IMR-90 (cell line): ENCODE measurements at regions not wholly inside any gene's neighbourhood (a gene's known extent, or its start where the extent isn't known, plus 50 kb on each side); places are given as distances from the start of the nearest gene placed in this dataset.

Source experiments
- ATAC-seq: fragments of 200-7000 bp; cut with Tn5 transposase; 2 replicates; pipeline ENCODE4 v1.9.1; 2020; ENCODE audit warnings: low read depth, mild to moderate bottlenecking, moderate library complexity
- BruUV-seq: library from RNA; stranded (reverse); fragments of 400-500 nt; replicated peaks from 2 replicates; lab custom pipeline; 2021; lab: Mats Ljungman, UMichigan
- CTCF ChIA-PET: fragments of 300-600 bp; formaldehyde crosslinking; extraction: SDS; loops from one replicate; lab custom pipeline; 2021; ENCODE audit warnings: antibody characterized with exemption; lab: Yijun Ruan, JAX
- POLR2A ChIA-PET: fragments of 300-600 bp; sonication (Branson Sonifier 250); formaldehyde crosslinking; loops from one replicate; lab custom pipeline; 2022; ENCODE audit warnings: antibody characterized with exemption; ENCODE audit not compliant: unreplicated experiment; lab: Charles Lee
- DNase-seq: peaks from one replicate; pipeline ENCODE4 v3.0.0; 2013
- H2AFZ ChIP-seq: replicated peaks from 2 replicates; pipeline ENCODE3; 2013; ENCODE audit warnings: low read length, mild to moderate bottlenecking; ENCODE audit not compliant: poor library complexity
- H2AK5ac ChIP-seq: 2 replicates; pipeline ENCODE4 v1.6.1; 2013; ENCODE audit warnings: low read depth, low read length, inconsistent platforms
- H2AK9ac ChIP-seq: replicated peaks from 2 replicates; pipeline ENCODE3; 2013; ENCODE audit warnings: mild to moderate bottlenecking, low read depth, low read length, moderate library complexity; ENCODE audit not compliant: poor library complexity
- H2BK120ac ChIP-seq: 2 replicates; pipeline ENCODE4 v1.6.1; 2013; ENCODE audit warnings: low read depth, low read length, inconsistent platforms
- H2BK15ac ChIP-seq: 3 replicates; pipeline ENCODE4 v1.6.1; 2013; ENCODE audit warnings: low read depth, low read length, inconsistent platforms
- H2BK20ac ChIP-seq: 2 replicates; pipeline ENCODE4 v1.6.1; 2013; ENCODE audit warnings: low read depth, mild to moderate bottlenecking, inconsistent platforms, low read length, moderate library complexity
- H2BK5ac ChIP-seq: 2 replicates; pipeline ENCODE4 v1.6.1; 2013; ENCODE audit warnings: mild to moderate bottlenecking, low read depth, low read length, inconsistent platforms; ENCODE audit not compliant: poor library complexity, severe bottlenecking
- H3K14ac ChIP-seq: replicated peaks from 2 replicates; pipeline ENCODE4 v1.6.1; 2013; ENCODE audit warnings: low read depth, low read length, inconsistent platforms
- H3K18ac ChIP-seq: 2 replicates; pipeline ENCODE4 v1.6.1; 2013; ENCODE audit warnings: low read depth, low read length, control low read depth
- H3K23ac ChIP-seq: 2 replicates; pipeline ENCODE4 v1.6.1; 2013; ENCODE audit warnings: low read depth, low read length, inconsistent platforms
- H3K27ac ChIP-seq: 2 replicates; pipeline ENCODE4 v1.5.1; 2013; ENCODE audit warnings: mild to moderate bottlenecking, control low read depth, low read length; ENCODE audit not compliant: insufficient read depth
- H3K27me3 ChIP-seq: 2 replicates; pipeline ENCODE4 v1.6.1; 2013; ENCODE audit warnings: low read length; ENCODE audit not compliant: control insufficient read depth, insufficient read depth
- H3K36me3 ChIP-seq: 2 replicates; pipeline ENCODE4 v1.6.1; 2013; ENCODE audit warnings: low read length, mixed read lengths; ENCODE audit not compliant: control insufficient read depth, insufficient read depth
- H3K4ac ChIP-seq: 2 replicates; pipeline ENCODE4 v1.6.1; 2013; ENCODE audit warnings: low read depth, low read length, inconsistent platforms
- H3K4me1 ChIP-seq: 2 replicates; pipeline ENCODE4 v1.6.1; 2013; ENCODE audit warnings: low read length, mixed read lengths; ENCODE audit not compliant: control insufficient read depth, insufficient read depth
- H3K4me2 ChIP-seq: 2 replicates; pipeline ENCODE4 v1.6.1; 2013; ENCODE audit warnings: low read depth, mild to moderate bottlenecking, control low read depth, low read length, moderate library complexity
- H3K4me3 ChIP-seq: 2 replicates; pipeline ENCODE4 v1.5.1; 2013; ENCODE audit warnings: low read depth, mild to moderate bottlenecking, control low read depth, low read length, moderate library complexity; ENCODE audit not compliant: insufficient read depth
- H3K56ac ChIP-seq: 2 replicates; pipeline ENCODE4 v1.6.1; 2013; ENCODE audit warnings: low read length, inconsistent platforms; ENCODE audit not compliant: insufficient read depth; ENCODE audit errors: extremely low read depth
- H3K79me1 ChIP-seq, 2 experiments: 2 replicates each; pipeline ENCODE4 v1.6.1; 2013; ENCODE audit warnings: low read length in 2 of 2, inconsistent platforms in 1 of 2, low read depth in 1 of 2
- H3K9ac ChIP-seq: 2 replicates; pipeline ENCODE4 v1.6.1; 2013; ENCODE audit warnings: low read depth, low read length, control low read depth
- H3K9me1 ChIP-seq: 2 replicates; pipeline ENCODE4 v1.6.1; 2013; ENCODE audit warnings: low read length, inconsistent platforms; ENCODE audit not compliant: insufficient read depth
- H3K9me3 ChIP-seq: 2 replicates; pipeline ENCODE4 v1.6.1; 2013; ENCODE audit warnings: low read length; ENCODE audit not compliant: control insufficient read depth, insufficient read depth
- H4K20me1 ChIP-seq: 2 replicates; pipeline ENCODE4 v1.6.1; 2013; ENCODE audit warnings: low read length, inconsistent platforms; ENCODE audit not compliant: insufficient read depth
- H4K5ac ChIP-seq: 2 replicates; pipeline ENCODE4 v1.6.1; 2013; ENCODE audit warnings: mild to moderate bottlenecking, low read depth, low read length, control low read depth
- H4K8ac ChIP-seq, 2 experiments: 2 replicates each; pipeline ENCODE4 v1.6.1; 2013; ENCODE audit warnings: low read depth in 2 of 2, low read length in 2 of 2, control low read depth in 1 of 2, inconsistent platforms in 1 of 2
- H4K91ac ChIP-seq: 2 replicates; pipeline ENCODE4 v1.6.1; 2013; ENCODE audit warnings: low read depth, low read length, inconsistent platforms; ENCODE audit not compliant: insufficient read depth
- BHLHE40 ChIP-seq: fragments of 150-350 bp; IDR thresholded peaks from 2 replicates; pipeline ENCODE4 v1.6.1; 2016; ENCODE audit warnings: mild to moderate bottlenecking, low read depth, low read length
- CEBPB ChIP-seq: IDR thresholded peaks from 2 replicates; pipeline ENCODE4 v1.6.1; 2012; ENCODE audit warnings: low read depth, low read length, improper control_type of control experiment
- CHD1 ChIP-seq: IDR thresholded peaks from 2 replicates; pipeline ENCODE4 v1.6.1; 2012; ENCODE audit warnings: low read depth, low read length, improper control_type of control experiment
- FOS ChIP-seq: fragments of 150-350 bp; IDR thresholded peaks from 2 replicates; pipeline ENCODE4 v1.6.1; 2016; ENCODE audit warnings: low read depth, low read length
- MAFK ChIP-seq: IDR thresholded peaks from 2 replicates; pipeline ENCODE4 v1.6.1; 2012; ENCODE audit warnings: low read depth, low read length, improper control_type of control experiment
- MAZ ChIP-seq: IDR thresholded peaks from 2 replicates; pipeline ENCODE4 v1.6.1; 2012; ENCODE audit warnings: low read depth, mild to moderate bottlenecking, low read length, improper control_type of control experiment, moderate library complexity, borderline replicate concordance
- MXI1 ChIP-seq: IDR thresholded peaks from 2 replicates; pipeline ENCODE4 v1.6.1; 2012; ENCODE audit warnings: low read depth, mild to moderate bottlenecking, low read length, moderate library complexity, borderline replicate concordance
- NFE2L2 ChIP-seq: fragments of 150-350 bp; IDR thresholded peaks from 2 replicates; pipeline ENCODE4 v1.6.1; 2016; ENCODE audit warnings: low read depth, mild to moderate bottlenecking, low read length
- POLR2A ChIP-seq: IDR thresholded peaks from 2 replicates; pipeline ENCODE4 v1.6.1; 2012; ENCODE audit warnings: mild to moderate bottlenecking, low read depth, low read length
- RAD21 ChIP-seq: IDR thresholded peaks from 2 replicates; pipeline ENCODE4 v1.6.1; 2012; ENCODE audit warnings: low read length, improper control_type of control experiment
- RCOR1 ChIP-seq: IDR thresholded peaks from 2 replicates; pipeline ENCODE4 v1.6.1; 2012; ENCODE audit warnings: mild to moderate bottlenecking, low read length, improper control_type of control experiment; ENCODE audit not compliant: insufficient replicate concordance
- RFX5 ChIP-seq: IDR thresholded peaks from 2 replicates; pipeline ENCODE4 v1.8.0; 2012; ENCODE audit warnings: low read depth, mild to moderate bottlenecking, low read length, moderate library complexity
- SMC3 ChIP-seq: fragments of 150-350 bp; IDR thresholded peaks from 2 replicates; pipeline ENCODE4 v1.6.1; 2016; ENCODE audit warnings: low read depth, mild to moderate bottlenecking, antibody characterized with exemption, low read length, moderate library complexity
- dilution Hi-C: fragments of 300-500 bp; cut with HindIII; formaldehyde crosslinking; loops from one replicate; pipeline ENCODE4 v1.14.3; 2018; ENCODE audit warnings: low sequenced_read_pairs; ENCODE audit not compliant: unreplicated experiment
- in situ Hi-C: fragments of 300-500 bp; cut with MboI; formaldehyde crosslinking; loops from 3 replicates; pipeline ENCODE4 v1.14.3; 2019; ENCODE audit warnings: low sequenced_read_pairs, inconsistent platforms, mixed read lengths
- intact Hi-C: fragments of 100-400 bp; cut with micrococcal nuclease; formaldehyde crosslinking; loops from 2 replicates; pipeline ENCODE4 v1.10.0; 2022
- TF ChIP-seq, protein P1 (sequence below): fragments of 150-350 bp; IDR thresholded peaks from 2 replicates; pipeline ENCODE4 v1.6.1; 2017; ENCODE audit warnings: mild to moderate bottlenecking, antibody characterized with exemption, low read length, low read depth
- TF ChIP-seq, protein P2 (sequence below): fragments of 150-350 bp; IDR thresholded peaks from 2 replicates; pipeline ENCODE4 v1.6.1; 2016; ENCODE audit warnings: low read depth, mild to moderate bottlenecking, low read length, moderate library complexity, borderline replicate concordance
- TF ChIP-seq, protein P3 (sequence below): conservative IDR thresholded peaks from 2 replicates; pipeline ENCODE4 v1.5.1; 2012; ENCODE audit warnings: mild to moderate bottlenecking, low read depth, low read length, improper control_type of control experiment

DNA sequence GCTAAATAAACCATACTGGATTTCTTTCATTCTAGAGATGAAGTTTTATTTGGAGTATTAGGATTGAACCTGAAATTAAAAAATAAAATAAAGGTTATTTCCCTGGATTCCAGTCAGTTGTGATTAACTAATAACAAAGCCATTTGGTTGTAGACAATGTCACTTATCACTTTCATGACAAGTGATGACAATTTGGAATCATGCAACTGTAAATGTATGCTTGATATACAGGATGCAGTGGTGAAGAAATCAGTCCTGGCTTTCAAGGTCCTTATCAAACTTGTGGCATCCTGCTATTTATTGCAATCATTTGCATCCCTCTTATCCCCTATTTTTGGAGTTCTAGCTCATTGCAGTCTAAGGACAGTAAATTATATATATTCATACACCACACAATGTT, 425.2 kb downstream of the CHL1 start:
- no peak overlapping the region for H2AK9ac ChIP-seq
- no peaks in the 10 kb centered on the region for H3K9me1 ChIP-seq
- no peak for DNase-seq
- no peak overlapping the region for H3K18ac ChIP-seq
- H4K5ac ChIP-seq = no peak overlapping the region
- H2BK15ac ChIP-seq = no peak overlapping the region
- no peak overlapping the region for H2AK5ac ChIP-seq
- no peak overlapping the region for H2BK5ac ChIP-seq
- no peak overlapping the region for H3K9ac ChIP-seq
- BruUV-seq = no TSS peak
- no peak for TF ChIP-seq NFE2L2
- TF ChIP-seq CEBPB = no peak
- TF ChIP-seq, protein P1, sequence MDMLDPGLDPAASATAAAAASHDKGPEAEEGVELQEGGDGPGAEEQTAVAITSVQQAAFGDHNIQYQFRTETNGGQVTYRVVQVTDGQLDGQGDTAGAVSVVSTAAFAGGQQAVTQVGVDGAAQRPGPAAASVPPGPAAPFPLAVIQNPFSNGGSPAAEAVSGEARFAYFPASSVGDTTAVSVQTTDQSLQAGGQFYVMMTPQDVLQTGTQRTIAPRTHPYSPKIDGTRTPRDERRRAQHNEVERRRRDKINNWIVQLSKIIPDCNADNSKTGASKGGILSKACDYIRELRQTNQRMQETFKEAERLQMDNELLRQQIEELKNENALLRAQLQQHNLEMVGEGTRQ = no peak
- TF ChIP-seq MAFK = no peak
- TF ChIP-seq POLR2A = no peak
- TF ChIP-seq MAZ = no peak
- no peak for TF ChIP-seq RCOR1
- TF ChIP-seq, protein P2, sequence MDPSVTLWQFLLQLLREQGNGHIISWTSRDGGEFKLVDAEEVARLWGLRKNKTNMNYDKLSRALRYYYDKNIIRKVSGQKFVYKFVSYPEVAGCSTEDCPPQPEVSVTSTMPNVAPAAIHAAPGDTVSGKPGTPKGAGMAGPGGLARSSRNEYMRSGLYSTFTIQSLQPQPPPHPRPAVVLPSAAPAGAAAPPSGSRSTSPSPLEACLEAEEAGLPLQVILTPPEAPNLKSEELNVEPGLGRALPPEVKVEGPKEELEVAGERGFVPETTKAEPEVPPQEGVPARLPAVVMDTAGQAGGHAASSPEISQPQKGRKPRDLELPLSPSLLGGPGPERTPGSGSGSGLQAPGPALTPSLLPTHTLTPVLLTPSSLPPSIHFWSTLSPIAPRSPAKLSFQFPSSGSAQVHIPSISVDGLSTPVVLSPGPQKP = no peak
- TF ChIP-seq SMC3 = no peak
- no peak for TF ChIP-seq BHLHE40
- TF ChIP-seq RAD21 = no peak
- TF ChIP-seq CHD1 = no peak
- TF ChIP-seq FOS = no peak
- TF ChIP-seq MXI1 = no peak
- TF ChIP-seq RFX5 = no peak
- TF ChIP-seq, protein P3, sequence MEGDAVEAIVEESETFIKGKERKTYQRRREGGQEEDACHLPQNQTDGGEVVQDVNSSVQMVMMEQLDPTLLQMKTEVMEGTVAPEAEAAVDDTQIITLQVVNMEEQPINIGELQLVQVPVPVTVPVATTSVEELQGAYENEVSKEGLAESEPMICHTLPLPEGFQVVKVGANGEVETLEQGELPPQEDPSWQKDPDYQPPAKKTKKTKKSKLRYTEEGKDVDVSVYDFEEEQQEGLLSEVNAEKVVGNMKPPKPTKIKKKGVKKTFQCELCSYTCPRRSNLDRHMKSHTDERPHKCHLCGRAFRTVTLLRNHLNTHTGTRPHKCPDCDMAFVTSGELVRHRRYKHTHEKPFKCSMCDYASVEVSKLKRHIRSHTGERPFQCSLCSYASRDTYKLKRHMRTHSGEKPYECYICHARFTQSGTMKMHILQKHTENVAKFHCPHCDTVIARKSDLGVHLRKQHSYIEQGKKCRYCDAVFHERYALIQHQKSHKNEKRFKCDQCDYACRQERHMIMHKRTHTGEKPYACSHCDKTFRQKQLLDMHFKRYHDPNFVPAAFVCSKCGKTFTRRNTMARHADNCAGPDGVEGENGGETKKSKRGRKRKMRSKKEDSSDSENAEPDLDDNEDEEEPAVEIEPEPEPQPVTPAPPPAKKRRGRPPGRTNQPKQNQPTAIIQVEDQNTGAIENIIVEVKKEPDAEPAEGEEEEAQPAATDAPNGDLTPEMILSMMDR = no peak
- H2BK20ac ChIP-seq = no peak overlapping the region
- dilution Hi-C loops (no loop called here), intact Hi-C loops (no loop called here), in situ Hi-C loops (no loop called here)
- H2AFZ ChIP-seq = no peak overlapping the region
- H3K23ac ChIP-seq = no peak overlapping the region
- no peak overlapping the region for H3K27ac ChIP-seq
- H3K4me2 ChIP-seq = no peak overlapping the region
- no peaks in the 10 kb centered on the region for H3K9me3 ChIP-seq
- no peaks in the 10 kb centered on the region for H3K4me1 ChIP-seq
- no peak overlapping the region for H4K91ac ChIP-seq
- H4K8ac ChIP-seq = no peak overlapping the region
- H3K79me1 ChIP-seq = no peaks in the 10 kb centered on the region
- H2BK120ac ChIP-seq = no peak overlapping the region
- no peak overlapping the region for H3K4me3 ChIP-seq
- POLR2A ChIA-PET = no interaction called here
- no peak overlapping the region for H3K4ac ChIP-seq
- CTCF ChIA-PET = no interaction called here
- H4K20me1 ChIP-seq = no peaks in the 10 kb centered on the region
- H3K27me3 ChIP-seq = no peaks in the 10 kb centered on the region
- H3K14ac ChIP-seq = no peak overlapping the region
- no peak overlapping the region for H3K56ac ChIP-seq
- ATAC-seq = no peak
- no peaks in the 10 kb centered on the region for H3K36me3 ChIP-seq
